T-helper 17 cell (primary cell): ENCODE measurements at regions not wholly inside any gene's neighbourhood (a gene's known extent, or its start where the extent isn't known, plus 50 kb on each side); places are given as distances from the start of the nearest gene placed in this dataset.

ENCODE experiments used
- ATAC-seq: fragments of 150-1000 bp; cut with Tn5 transposase; 2 replicates; pipeline ENCODE4 v1.10.0; 2021; ENCODE audit warnings: mild to moderate bottlenecking, moderate library complexity
- DNase-seq, 3 donors: peaks; one replicate each; pipeline versions ENCODE4 v3.0.0 to v3.0.0-alpha.2; 2020 to 2021
- H3K9me3 ChIP-seq: one replicate; pipeline ENCODE4 v1.7.0; 2013; ENCODE audit warnings: low read length, mild to moderate bottlenecking; ENCODE audit not compliant: control insufficient read depth, poor library complexity, severe bottlenecking
- H3K27ac Mint-ChIP-seq: one replicate; pipeline ENCODE4 v1.8.0; 2022; ENCODE audit warnings: mild to moderate bottlenecking, moderate library complexity, mixed read lengths
- H3K27me3 Mint-ChIP-seq: one replicate; pipeline ENCODE4 v1.8.0; 2022; ENCODE audit warnings: mixed read lengths
- H3K36me3 Mint-ChIP-seq: one replicate; pipeline ENCODE4 v1.8.0; 2022; ENCODE audit warnings: low read depth, mixed read lengths
- H3K4me1 Mint-ChIP-seq: one replicate; pipeline ENCODE4 v1.8.0; 2022; ENCODE audit warnings: mild to moderate bottlenecking, mixed read lengths
- H3K4me3 Mint-ChIP-seq: one replicate; pipeline ENCODE4 v1.8.0; 2022; ENCODE audit warnings: mild to moderate bottlenecking, moderate library complexity, mixed read lengths

DNA sequence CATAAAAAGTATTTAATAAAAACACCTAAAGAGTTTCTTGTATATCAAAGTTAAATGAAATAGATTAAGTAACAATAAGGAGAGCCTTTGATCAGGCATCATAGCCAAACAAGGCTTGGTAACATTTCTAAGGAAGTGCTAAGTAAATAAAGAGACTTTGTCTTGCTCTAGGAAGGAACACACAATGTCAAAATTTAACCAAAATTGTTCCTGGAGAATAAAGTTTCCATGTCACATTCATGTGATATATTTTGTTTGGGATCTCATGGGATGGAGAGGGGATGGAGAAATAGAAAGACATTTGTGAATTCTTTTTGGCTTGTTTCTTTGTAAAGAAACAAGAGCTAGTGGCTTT, 201.9 kb upstream of the DTNBP1 start:
- DNase-seq, result no peak
- H3K27me3 Mint-ChIP-seq, result peaks cover 26% of the 10 kb centered on the region
- no peak overlapping the region for H3K27ac Mint-ChIP-seq
- H3K36me3 Mint-ChIP-seq, result peaks cover 2% of the 10 kb centered on the region
- no peak overlapping the region for H3K4me3 Mint-ChIP-seq
- peaks cover 2% of the 10 kb centered on the region for H3K4me1 Mint-ChIP-seq
- no peak for ATAC-seq
- H3K9me3 ChIP-seq, result no peaks in the 10 kb centered on the region

DNA sequence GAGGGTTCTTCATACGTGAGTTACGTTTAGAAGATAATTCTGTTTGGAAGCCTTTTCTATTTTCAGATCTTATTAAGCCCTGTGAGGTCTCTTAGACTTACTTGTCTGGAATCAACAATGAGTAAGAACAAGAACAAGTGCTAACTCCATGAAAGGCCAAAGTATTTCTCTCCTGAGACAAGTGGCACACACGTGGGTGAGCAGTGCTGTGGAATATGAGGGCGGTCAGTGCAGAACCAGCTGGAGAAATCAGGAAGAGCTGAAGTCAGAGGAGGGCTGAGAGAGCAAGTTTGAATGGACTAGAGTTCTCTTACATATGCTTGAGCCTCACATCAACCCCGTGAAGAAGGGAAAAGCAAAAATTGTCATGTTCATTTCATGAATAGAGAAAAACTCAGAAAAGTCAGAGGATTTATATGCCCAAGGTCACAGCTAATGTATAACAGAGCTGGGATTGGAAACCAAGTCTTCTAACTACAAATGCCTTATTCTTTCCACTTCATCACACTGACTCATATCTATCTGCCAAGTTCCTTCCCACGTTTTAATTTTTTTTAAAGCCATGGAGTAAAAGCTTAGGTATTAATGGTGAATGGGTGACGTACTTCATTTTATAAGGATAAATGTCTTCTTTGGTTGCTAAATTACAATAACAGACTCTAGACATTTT, 201.3 kb upstream of the DTNBP1 start:
- H3K27ac Mint-ChIP-seq, result no peak overlapping the region
- no peak overlapping the region for H3K4me3 Mint-ChIP-seq
- H3K36me3 Mint-ChIP-seq, result peaks cover 2% of the 10 kb centered on the region
- H3K9me3 ChIP-seq, result no peaks in the 10 kb centered on the region
- peaks cover 2% of the 10 kb centered on the region for H3K4me1 Mint-ChIP-seq
- ATAC-seq (no peak), DNase-seq (no peak)
- peaks cover 26% of the 10 kb centered on the region for H3K27me3 Mint-ChIP-seq

DNA sequence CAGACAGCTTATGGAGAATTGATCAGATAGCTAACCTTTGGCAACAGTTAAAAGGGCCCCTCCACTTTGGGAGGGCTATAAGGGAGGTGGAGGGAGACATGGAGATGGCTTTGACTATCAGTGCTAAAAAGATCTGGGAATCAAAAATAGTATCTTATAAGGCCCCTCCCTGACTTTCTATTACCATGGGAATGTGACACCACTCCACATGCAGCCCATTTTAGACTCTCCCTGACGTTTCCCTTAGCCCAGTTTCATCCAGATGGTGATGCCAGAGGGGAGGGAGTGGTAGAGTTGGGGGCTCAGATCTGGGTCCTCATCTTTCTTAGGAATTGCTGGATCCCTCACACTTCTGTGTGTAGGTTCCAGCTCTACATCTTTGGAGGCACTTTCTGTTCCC, 200.0 kb upstream of the DTNBP1 start:
- no peaks in the 10 kb centered on the region for H3K9me3 ChIP-seq
- H3K4me3 Mint-ChIP-seq, result no peak overlapping the region
- H3K27ac Mint-ChIP-seq, result no peak overlapping the region
- H3K36me3 Mint-ChIP-seq, result peaks cover 2% of the 10 kb centered on the region
- DNase-seq (no peak), ATAC-seq (no peak)
- H3K27me3 Mint-ChIP-seq, result peaks cover 22% of the 10 kb centered on the region
- H3K4me1 Mint-ChIP-seq, result peaks cover 2% of the 10 kb centered on the region

DNA sequence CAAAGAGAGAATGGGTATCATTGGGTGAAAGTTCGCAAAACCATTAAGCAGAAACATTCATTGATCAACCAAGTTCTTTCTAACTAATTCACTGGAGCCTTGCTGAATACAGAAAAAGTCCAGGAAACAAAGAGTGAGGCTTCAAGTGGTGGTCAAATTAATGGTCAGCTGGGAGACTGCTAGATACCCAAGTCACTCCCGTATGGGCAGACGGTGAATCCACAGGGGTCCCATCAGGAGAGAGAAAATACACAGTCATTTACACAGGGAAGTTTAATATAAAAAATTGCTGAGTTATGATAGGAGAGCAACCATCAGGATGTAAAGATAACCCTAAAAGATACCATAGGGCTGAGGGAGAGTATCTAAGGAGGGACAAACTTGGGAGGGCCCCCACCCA, 198.7 kb upstream of the DTNBP1 start:
- Mint-ChIP-seq H3K4me3 (no peak overlapping the region), H3K4me1 (peaks cover 2% of the 10 kb centered on the region), H3K27me3 (peaks cover 20% of the 10 kb centered on the region), H3K36me3 (peaks cover 2% of the 10 kb centered on the region), H3K27ac (no peak overlapping the region)
- ATAC-seq, result no peak
- no peak for DNase-seq
- H3K9me3 ChIP-seq, result no peaks in the 10 kb centered on the region

DNA sequence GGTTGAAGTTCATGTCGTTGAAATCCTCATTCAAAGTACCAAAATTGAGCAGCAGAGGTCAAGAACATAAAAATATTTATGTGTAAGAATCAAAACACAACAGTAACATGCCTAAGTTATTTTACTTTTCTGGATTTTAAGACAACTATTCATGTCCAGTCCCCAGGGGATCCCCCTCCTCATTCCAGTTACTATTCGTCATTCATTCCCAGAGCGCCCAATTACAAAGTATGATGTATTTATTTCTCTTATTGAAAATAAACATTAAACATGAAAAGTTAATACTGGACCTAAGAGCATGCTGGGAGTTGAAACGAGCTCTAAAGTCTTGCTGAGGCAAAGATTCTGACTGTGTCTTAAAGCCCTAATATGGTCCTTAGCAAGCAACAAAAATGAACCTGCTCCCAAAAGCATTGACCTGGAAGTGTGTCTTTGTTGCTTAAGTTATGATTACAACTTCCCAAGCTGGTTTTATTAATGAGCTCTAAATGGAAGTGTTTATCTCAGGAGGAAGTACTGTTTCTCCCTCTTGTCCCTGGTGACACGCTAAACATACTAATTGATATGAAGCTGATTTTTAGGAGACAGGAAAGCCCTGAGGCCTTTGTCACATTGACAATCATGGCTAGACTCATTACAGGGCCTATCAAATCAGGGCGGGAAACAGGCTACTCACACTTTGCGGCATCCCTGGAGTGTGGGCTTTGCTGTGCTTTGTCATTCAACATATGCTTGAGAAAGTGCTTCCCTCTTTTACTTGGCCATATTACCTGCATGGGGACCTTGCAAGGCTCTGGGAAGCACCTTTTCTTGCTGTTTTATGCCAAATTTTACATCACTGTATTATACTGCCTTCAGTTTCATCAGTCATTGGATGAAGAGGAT, 192.2 kb upstream of the DTNBP1 start:
- no peak overlapping the region for H3K27ac Mint-ChIP-seq
- peaks cover 10% of the 10 kb centered on the region for H3K27me3 Mint-ChIP-seq
- DNase-seq (no peak), ATAC-seq (no peak)
- H3K4me3 Mint-ChIP-seq, result no peak overlapping the region
- no peaks in the 10 kb centered on the region for H3K9me3 ChIP-seq
- H3K4me1 Mint-ChIP-seq, result no peaks in the 10 kb centered on the region
- peaks cover 3% of the 10 kb centered on the region for H3K36me3 Mint-ChIP-seq

DNA sequence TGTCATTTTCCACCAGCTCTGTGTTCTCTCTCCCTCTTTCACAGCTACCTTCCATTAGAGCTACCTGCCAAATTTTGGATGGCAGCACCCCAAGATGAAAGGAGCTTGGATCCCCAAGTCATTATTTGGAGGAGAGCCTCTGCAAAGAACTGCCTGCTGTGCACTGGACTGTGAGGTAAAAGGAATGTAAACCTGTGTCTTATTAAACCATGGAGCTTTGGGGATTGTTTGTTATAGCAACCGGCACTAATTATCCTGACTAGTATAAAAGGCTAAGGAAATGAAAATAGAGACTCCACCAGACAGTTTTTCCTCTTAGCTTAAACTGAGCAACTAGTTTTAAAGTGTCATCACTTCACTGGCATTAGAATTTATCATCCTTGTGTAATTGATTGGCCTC, 191.6 kb upstream of the DTNBP1 start:
- Mint-ChIP-seq H3K36me3 (peaks cover 3% of the 10 kb centered on the region), H3K4me1 (no peaks in the 10 kb centered on the region), H3K27me3 (peaks cover 7% of the 10 kb centered on the region), H3K27ac (no peak overlapping the region), H3K4me3 (no peak overlapping the region)
- DNase-seq (no peak), ATAC-seq (no peak)
- H3K9me3 ChIP-seq, result no peaks in the 10 kb centered on the region

DNA sequence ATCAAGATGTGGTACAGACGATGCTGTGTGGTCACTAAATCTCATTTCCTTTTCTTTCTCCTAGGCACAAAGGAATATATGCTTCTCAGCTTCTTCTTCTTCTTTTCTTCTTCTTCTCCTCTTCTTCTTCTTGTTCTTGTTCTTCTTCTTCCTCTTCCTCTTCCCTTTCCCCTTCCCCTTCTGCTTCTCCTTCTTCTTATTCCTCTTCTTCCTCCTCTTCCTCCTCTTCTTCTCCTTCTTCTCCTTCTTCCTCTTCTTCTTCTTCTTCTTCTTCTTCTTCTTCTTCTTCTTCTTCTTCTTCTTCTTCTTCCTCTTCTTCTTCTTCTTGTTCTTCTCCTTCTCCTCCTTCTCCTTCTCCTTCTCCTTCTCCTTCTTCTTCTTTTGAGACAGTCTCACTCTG, 190.4 kb upstream of the DTNBP1 start:
- H3K9me3 ChIP-seq, result no peaks in the 10 kb centered on the region
- no peak for ATAC-seq
- Mint-ChIP-seq H3K36me3 (peaks cover 3% of the 10 kb centered on the region), H3K4me3 (no peak overlapping the region), H3K27ac (no peak overlapping the region), H3K27me3 (peaks cover 7% of the 10 kb centered on the region), H3K4me1 (no peaks in the 10 kb centered on the region)
- DNase-seq, result no peak

DNA sequence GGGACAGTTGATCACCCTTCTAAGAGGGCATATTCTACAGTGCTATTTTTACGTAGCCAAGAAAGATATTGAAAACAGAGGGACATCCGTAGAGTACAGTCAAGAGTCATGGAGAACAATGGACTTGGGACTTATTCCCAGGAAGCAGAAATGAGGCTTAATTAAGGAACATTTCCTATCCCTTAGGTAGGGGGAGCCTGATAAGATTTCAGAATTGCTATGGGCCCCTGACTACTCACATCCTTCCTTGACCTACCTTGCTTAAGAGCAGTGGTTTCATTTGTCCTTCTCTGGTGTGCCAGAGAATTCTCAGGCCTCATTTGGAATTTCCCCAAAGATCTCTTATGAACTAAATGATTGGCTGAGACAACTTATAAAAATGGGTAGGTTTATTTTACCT, 189.5 kb upstream of the DTNBP1 start:
- H3K4me1 Mint-ChIP-seq, result no peaks in the 10 kb centered on the region
- H3K27ac Mint-ChIP-seq, result no peak overlapping the region
- H3K27me3 Mint-ChIP-seq, result no peaks in the 10 kb centered on the region
- DNase-seq (no peak), ATAC-seq (no peak)
- peaks cover 4% of the 10 kb centered on the region for H3K36me3 Mint-ChIP-seq
- no peaks in the 10 kb centered on the region for H3K9me3 ChIP-seq
- no peak overlapping the region for H3K4me3 Mint-ChIP-seq

DNA sequence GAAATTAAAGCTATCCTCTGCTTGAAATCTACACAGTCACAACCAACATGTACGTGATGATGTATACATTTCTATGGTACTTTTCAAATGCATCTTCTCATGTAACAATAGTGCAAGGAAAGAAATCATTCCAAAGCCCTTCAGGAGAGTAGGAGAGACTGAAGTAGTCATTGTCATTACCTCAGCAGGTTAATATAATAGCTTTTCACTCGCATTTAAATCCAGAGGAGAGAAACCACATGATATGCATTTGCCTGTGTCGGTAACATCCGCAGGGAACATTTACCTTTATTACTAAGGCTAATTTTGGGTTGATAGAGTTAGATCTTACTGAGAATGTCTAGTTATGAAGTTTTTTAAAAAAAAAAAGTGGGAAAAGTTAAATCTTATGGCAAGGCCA, 186.6 kb upstream of the DTNBP1 start:
- DNase-seq (no peak), ATAC-seq (no peak)
- no peak overlapping the region for H3K27ac Mint-ChIP-seq
- no peak overlapping the region for H3K4me3 Mint-ChIP-seq
- H3K9me3 ChIP-seq, result no peaks in the 10 kb centered on the region
- no peaks in the 10 kb centered on the region for H3K4me1 Mint-ChIP-seq
- no peaks in the 10 kb centered on the region for H3K27me3 Mint-ChIP-seq
- H3K36me3 Mint-ChIP-seq, result peaks cover 4% of the 10 kb centered on the region

DNA sequence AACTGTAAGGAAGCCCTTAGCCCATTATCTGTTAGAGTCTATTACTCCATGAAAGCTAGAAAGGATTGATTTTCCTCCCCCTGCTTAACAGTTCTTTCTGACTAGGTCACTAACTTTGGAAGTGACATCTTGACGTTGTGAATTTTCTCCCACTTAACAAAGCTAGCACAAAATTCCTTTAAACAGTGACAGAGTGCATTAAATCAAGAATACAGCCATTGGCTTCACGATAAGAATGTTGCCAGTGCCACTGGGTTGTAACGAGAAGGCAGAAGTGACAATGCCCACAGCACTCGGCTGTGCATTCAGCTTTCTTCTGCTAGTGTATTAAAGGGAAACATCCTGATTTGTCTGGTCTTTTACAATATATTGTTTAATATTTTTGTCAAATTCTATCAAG, 182.7 kb upstream of the DTNBP1 start:
- no peak for DNase-seq
- no peaks in the 10 kb centered on the region for H3K4me1 Mint-ChIP-seq
- peaks cover 4% of the 10 kb centered on the region for H3K36me3 Mint-ChIP-seq
- no peak overlapping the region for H3K27ac Mint-ChIP-seq
- H3K27me3 Mint-ChIP-seq, result peaks cover 14% of the 10 kb centered on the region
- no peak for ATAC-seq
- no peak overlapping the region for H3K4me3 Mint-ChIP-seq
- no peaks in the 10 kb centered on the region for H3K9me3 ChIP-seq

DNA sequence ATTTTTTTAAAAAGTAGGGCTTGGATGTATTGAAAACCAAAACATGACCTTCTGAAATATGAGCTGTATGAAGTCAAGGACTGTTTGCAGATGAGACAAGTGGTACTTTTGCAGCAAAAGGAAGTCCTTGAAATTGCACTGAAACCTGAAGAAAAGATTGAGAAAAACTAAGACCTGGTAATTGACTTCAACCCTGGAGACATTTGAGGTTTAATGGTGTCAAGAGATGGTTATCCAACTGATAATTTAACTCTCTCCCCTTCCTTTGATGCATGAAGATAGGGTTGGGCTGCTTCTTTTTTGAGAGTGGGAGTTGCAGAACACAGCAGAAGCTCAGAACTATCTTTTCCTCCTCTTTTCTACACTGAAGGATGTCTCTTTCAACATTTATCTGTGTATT, 180.9 kb upstream of the DTNBP1 start:
- no peak overlapping the region for H3K4me3 Mint-ChIP-seq
- no peak for ATAC-seq
- H3K27ac Mint-ChIP-seq, result no peak overlapping the region

DNA sequence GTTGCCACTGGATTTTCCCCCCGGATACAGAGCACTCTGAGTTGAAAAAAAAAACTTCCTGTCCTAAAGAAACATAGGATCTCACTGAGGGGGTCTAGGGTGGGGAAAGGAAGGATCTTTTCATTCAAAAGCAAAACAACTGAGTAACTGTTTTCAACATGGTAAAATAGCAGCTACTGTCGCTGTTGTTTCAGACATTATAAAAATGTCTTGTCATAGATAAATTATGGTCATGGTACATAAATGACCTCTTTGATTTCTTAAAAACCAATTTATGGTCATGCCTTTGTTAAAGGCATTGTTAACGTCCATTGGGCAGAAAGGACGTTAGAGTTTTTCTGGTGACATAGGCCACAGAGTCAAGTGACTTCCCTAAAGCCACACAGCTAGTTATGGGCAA, 180.4 kb upstream of the DTNBP1 start:
- Mint-ChIP-seq H3K4me3 (no peak overlapping the region), H3K27me3 (peaks cover 18% of the 10 kb centered on the region), H3K36me3 (peaks cover 2% of the 10 kb centered on the region), H3K4me1 (no peaks in the 10 kb centered on the region), H3K27ac (no peak overlapping the region)
- DNase-seq (no peak), ATAC-seq (no peak)
- no peaks in the 10 kb centered on the region for H3K9me3 ChIP-seq

More for the DNA sequence above, 180.9 kb upstream of the DTNBP1 start:
- H3K9me3 ChIP-seq, result no peaks in the 10 kb centered on the region
- no peaks in the 10 kb centered on the region for H3K4me1 Mint-ChIP-seq
- H3K27me3 Mint-ChIP-seq, result peaks cover 18% of the 10 kb centered on the region
- peaks cover 2% of the 10 kb centered on the region for H3K36me3 Mint-ChIP-seq
- DNase-seq, result no peak

DNA sequence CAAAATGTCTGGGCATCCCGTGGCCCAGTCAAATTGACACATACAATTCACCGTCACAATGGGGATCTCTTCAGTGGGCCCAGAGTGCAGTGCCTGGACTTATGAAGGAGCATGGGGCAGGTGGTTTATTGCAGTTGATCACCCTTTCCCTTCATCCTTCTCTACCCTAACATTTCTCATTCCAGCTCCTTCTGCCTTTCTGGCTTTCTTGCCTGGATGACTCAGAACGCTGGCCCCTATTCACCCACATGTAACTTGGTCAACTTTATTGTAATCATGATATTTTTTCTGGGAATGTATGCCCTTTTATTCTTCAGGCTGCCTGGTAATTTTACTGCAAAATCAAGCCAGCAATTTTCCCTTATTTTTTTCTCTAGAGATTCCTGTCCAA, 179.9 kb upstream of the DTNBP1 start:
- no peak overlapping the region for H3K4me3 Mint-ChIP-seq
- no peaks in the 10 kb centered on the region for H3K4me1 Mint-ChIP-seq
- ATAC-seq (no peak), DNase-seq (no peak)
- no peaks in the 10 kb centered on the region for H3K36me3 Mint-ChIP-seq
- no peak overlapping the region for H3K27ac Mint-ChIP-seq
- no peaks in the 10 kb centered on the region for H3K9me3 ChIP-seq
- peaks cover 18% of the 10 kb centered on the region for H3K27me3 Mint-ChIP-seq
